Hepatocyte (in vitro differentiated cells): ENCODE measurements at regions not wholly inside any gene's neighbourhood (a gene's known extent, or its start where the extent isn't known, plus 50 kb on each side); places are given as distances from the start of the nearest gene placed in this dataset.

ENCODE experiments used
- EZH2 ChIP-seq: fragments of 200-600 bp; sonication (generic); IDR thresholded peaks from 2 replicates; pipeline ENCODE4 v1.6.1; 2016; ENCODE audit warnings: antibody characterized with exemption, mild to moderate bottlenecking, borderline replicate concordance
- EZH2phosphoT487 ChIP-seq: fragments of 200-600 bp; sonication (generic); IDR thresholded peaks from one replicate; pipeline ENCODE4 v1.6.1; 2018; ENCODE audit warnings: antibody characterized with exemption, mild to moderate bottlenecking, low read depth, moderate library complexity; ENCODE audit not compliant: unreplicated experiment, severe bottlenecking
- TF ChIP-seq, protein P1 (sequence below): fragments of 200-600 bp; sonication (generic); IDR thresholded peaks from 2 replicates; pipeline ENCODE4 v1.5.1; 2016; ENCODE audit warnings: antibody characterized with exemption, mild to moderate bottlenecking; ENCODE audit not compliant: poor library complexity

DNA sequence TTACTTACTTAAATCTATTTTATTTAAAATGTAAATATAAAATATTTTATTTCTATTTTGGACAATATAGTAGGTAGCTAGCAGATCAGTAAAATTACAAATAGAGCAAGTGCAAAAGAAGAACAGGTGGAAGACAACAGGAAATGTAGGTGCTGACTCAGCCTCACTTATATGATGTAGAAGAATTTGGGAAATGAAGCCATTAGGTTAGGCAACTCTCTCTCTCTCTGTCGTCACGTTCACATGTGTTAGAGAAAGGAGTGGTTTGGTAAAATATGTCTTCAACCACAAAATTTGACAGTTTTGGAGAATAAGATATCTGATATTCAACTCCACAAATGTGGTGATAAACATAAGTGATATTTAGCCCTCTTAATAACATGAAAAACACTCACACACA, 532.5 kb upstream of the KCNMB2 start:
- TF ChIP-seq, protein P1, sequence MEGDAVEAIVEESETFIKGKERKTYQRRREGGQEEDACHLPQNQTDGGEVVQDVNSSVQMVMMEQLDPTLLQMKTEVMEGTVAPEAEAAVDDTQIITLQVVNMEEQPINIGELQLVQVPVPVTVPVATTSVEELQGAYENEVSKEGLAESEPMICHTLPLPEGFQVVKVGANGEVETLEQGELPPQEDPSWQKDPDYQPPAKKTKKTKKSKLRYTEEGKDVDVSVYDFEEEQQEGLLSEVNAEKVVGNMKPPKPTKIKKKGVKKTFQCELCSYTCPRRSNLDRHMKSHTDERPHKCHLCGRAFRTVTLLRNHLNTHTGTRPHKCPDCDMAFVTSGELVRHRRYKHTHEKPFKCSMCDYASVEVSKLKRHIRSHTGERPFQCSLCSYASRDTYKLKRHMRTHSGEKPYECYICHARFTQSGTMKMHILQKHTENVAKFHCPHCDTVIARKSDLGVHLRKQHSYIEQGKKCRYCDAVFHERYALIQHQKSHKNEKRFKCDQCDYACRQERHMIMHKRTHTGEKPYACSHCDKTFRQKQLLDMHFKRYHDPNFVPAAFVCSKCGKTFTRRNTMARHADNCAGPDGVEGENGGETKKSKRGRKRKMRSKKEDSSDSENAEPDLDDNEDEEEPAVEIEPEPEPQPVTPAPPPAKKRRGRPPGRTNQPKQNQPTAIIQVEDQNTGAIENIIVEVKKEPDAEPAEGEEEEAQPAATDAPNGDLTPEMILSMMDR = no peak
- TF ChIP-seq EZH2 (no peak), EZH2phosphoT487 (no peak)
